ENCODE measurements at regions not wholly inside any gene's neighbourhood (a gene's known extent, or its start where the extent isn't known, plus 50 kb on each side); places are given as distances from the start of the nearest gene placed in this dataset.
"Not testable (repeated sequence)": the region's sequence is repeated elsewhere in the genome, so short reads cannot be mapped to it uniquely, and the experiment has no call there.

GRCh38 chr2:80942766-80943165 lies 638.2 kb upstream of the LRRTM1 start:
- no CpG with 5 or more reads among the region's 4 CpGs for WGBS (ENCODE audit: insufficient coverage, insufficient read length)
- Histone ChIP-seq H3K27me3 (ENCODE audit: control insufficient read depth, insufficient read depth, low read length) (no peaks in the 10 kb centered on the region), H3K27ac (ENCODE audit: low read length) (no peak overlapping the region), H3K4me1 (ENCODE audit: control insufficient read depth, insufficient read depth, low read length) (no peaks in the 10 kb centered on the region), H3K4me3 (ENCODE audit: low read length) (no peak overlapping the region), H3K36me3 (ENCODE audit: control insufficient read depth, insufficient read depth, low read length) (no peaks in the 10 kb centered on the region), H3K9me3 (ENCODE audit: control insufficient read depth, insufficient read depth, low read length) (no peaks in the 10 kb centered on the region)
- no peak for DNase-seq (ENCODE audit: low read depth, low spot score)

- no peaks in the 10 kb centered on the region for H3K9me3 ChIP-seq (ENCODE audit: control insufficient read depth, insufficient read depth, low read length)
- no peaks in the 10 kb centered on the region for H3K27me3 ChIP-seq (ENCODE audit: control insufficient read depth, insufficient read depth, low read length)
- no peak overlapping the region for H3K4me3 ChIP-seq (ENCODE audit: low read length)
- no peak for DNase-seq (ENCODE audit: low read depth, low spot score)
- no CpG with 5 or more reads among the region's 3 CpGs for WGBS (ENCODE audit: insufficient coverage, insufficient read length)
- H3K4me1 ChIP-seq (ENCODE audit: control insufficient read depth, insufficient read depth, low read length), result no peaks in the 10 kb centered on the region
- H3K36me3 ChIP-seq (ENCODE audit: control insufficient read depth, insufficient read depth, low read length), result no peaks in the 10 kb centered on the region
- H3K27ac ChIP-seq (ENCODE audit: low read length), result no peak overlapping the region
Measured at GRCh38 chr2:80938463-80938862, 633.9 kb upstream of the LRRTM1 start.

GRCh38 chr2:80931820-80932219 lies 627.3 kb upstream of the LRRTM1 start:
- H3K4me1 ChIP-seq (ENCODE audit: control insufficient read depth, insufficient read depth, low read length); H3K4me3 ChIP-seq (ENCODE audit: low read length); H3K27ac ChIP-seq (ENCODE audit: low read length); H3K27me3 ChIP-seq (ENCODE audit: control insufficient read depth, insufficient read depth, low read length); DNase-seq (ENCODE audit: low read depth, low spot score); H3K9me3 ChIP-seq (ENCODE audit: control insufficient read depth, insufficient read depth, low read length); H3K36me3 ChIP-seq (ENCODE audit: control insufficient read depth, insufficient read depth, low read length): not testable (repeated sequence)
- no CpG with 5 or more reads among the region's 6 CpGs for WGBS (ENCODE audit: insufficient coverage, insufficient read length)

- H3K27ac ChIP-seq (ENCODE audit: low read length), result no peak overlapping the region
- no peaks in the 10 kb centered on the region for H3K36me3 ChIP-seq (ENCODE audit: control insufficient read depth, insufficient read depth, low read length)
- no CpG with 5 or more reads among the region's 1 CpG for WGBS (ENCODE audit: insufficient coverage, insufficient read length)
- H3K4me3 ChIP-seq (ENCODE audit: low read length), result no peak overlapping the region
- H3K9me3 ChIP-seq (ENCODE audit: control insufficient read depth, insufficient read depth, low read length), result no peaks in the 10 kb centered on the region
- no peak for DNase-seq (ENCODE audit: low read depth, low spot score)
- no peaks in the 10 kb centered on the region for H3K27me3 ChIP-seq (ENCODE audit: control insufficient read depth, insufficient read depth, low read length)
- no peaks in the 10 kb centered on the region for H3K4me1 ChIP-seq (ENCODE audit: control insufficient read depth, insufficient read depth, low read length)
Measured at GRCh38 chr2:80930777-80931176, 626.2 kb upstream of the LRRTM1 start.

GRCh38 chr2:80926168-80926567 lies 621.6 kb upstream of the LRRTM1 start:
- DNase-seq (ENCODE audit: low read depth, low spot score), result no peak
- no peaks in the 10 kb centered on the region for H3K27me3 ChIP-seq (ENCODE audit: control insufficient read depth, insufficient read depth, low read length)
- no peak overlapping the region for H3K4me3 ChIP-seq (ENCODE audit: low read length)
- no peaks in the 10 kb centered on the region for H3K36me3 ChIP-seq (ENCODE audit: control insufficient read depth, insufficient read depth, low read length)
- H3K27ac ChIP-seq (ENCODE audit: low read length), result no peak overlapping the region
- H3K4me1 ChIP-seq (ENCODE audit: control insufficient read depth, insufficient read depth, low read length), result no peaks in the 10 kb centered on the region
- WGBS (ENCODE audit: insufficient coverage, insufficient read length), result no CpG with 5 or more reads among the region's 4 CpGs
- no peaks in the 10 kb centered on the region for H3K9me3 ChIP-seq (ENCODE audit: control insufficient read depth, insufficient read depth, low read length)

- Histone ChIP-seq H3K27me3 (ENCODE audit: control insufficient read depth, insufficient read depth, low read length) (no peaks in the 10 kb centered on the region), H3K4me3 (ENCODE audit: low read length) (no peak overlapping the region), H3K4me1 (ENCODE audit: control insufficient read depth, insufficient read depth, low read length) (no peaks in the 10 kb centered on the region), H3K36me3 (ENCODE audit: control insufficient read depth, insufficient read depth, low read length) (no peaks in the 10 kb centered on the region), H3K9me3 (ENCODE audit: control insufficient read depth, insufficient read depth, low read length) (no peaks in the 10 kb centered on the region), H3K27ac (ENCODE audit: low read length) (no peak overlapping the region)
- no peak for DNase-seq (ENCODE audit: low read depth, low spot score)
- no CpG with 5 or more reads among the region's 7 CpGs for WGBS (ENCODE audit: insufficient coverage, insufficient read length)
Measured at GRCh38 chr2:80896576-80896975, 592.0 kb upstream of the LRRTM1 start.

GRCh38 chr2:80894486-80894885 lies 589.9 kb upstream of the LRRTM1 start:
- Histone ChIP-seq H3K4me1 (ENCODE audit: control insufficient read depth, insufficient read depth, low read length) (no peaks in the 10 kb centered on the region), H3K27ac (ENCODE audit: low read length) (no peak overlapping the region), H3K36me3 (ENCODE audit: control insufficient read depth, insufficient read depth, low read length) (no peaks in the 10 kb centered on the region), H3K27me3 (ENCODE audit: control insufficient read depth, insufficient read depth, low read length) (no peaks in the 10 kb centered on the region), H3K4me3 (ENCODE audit: low read length) (no peak overlapping the region), H3K9me3 (ENCODE audit: control insufficient read depth, insufficient read depth, low read length) (no peaks in the 10 kb centered on the region)
- no CpG with 5 or more reads among the region's 3 CpGs for WGBS (ENCODE audit: insufficient coverage, insufficient read length)
- DNase-seq (ENCODE audit: low read depth, low spot score), result no peak

- no peak for DNase-seq (ENCODE audit: low read depth, low spot score)
- no CpG with 5 or more reads among the region's 2 CpGs for WGBS (ENCODE audit: insufficient coverage, insufficient read length)
- Histone ChIP-seq H3K36me3 (ENCODE audit: control insufficient read depth, insufficient read depth, low read length) (no peaks in the 10 kb centered on the region), H3K27me3 (ENCODE audit: control insufficient read depth, insufficient read depth, low read length) (no peaks in the 10 kb centered on the region), H3K4me1 (ENCODE audit: control insufficient read depth, insufficient read depth, low read length) (no peaks in the 10 kb centered on the region), H3K4me3 (ENCODE audit: low read length) (no peak overlapping the region), H3K27ac (ENCODE audit: low read length) (no peak overlapping the region), H3K9me3 (ENCODE audit: control insufficient read depth, insufficient read depth, low read length) (no peaks in the 10 kb centered on the region)
Measured at GRCh38 chr2:80893711-80894110, 589.2 kb upstream of the LRRTM1 start.

- no peaks in the 10 kb centered on the region for H3K36me3 ChIP-seq (ENCODE audit: control insufficient read depth, insufficient read depth, low read length)
- no peak overlapping the region for H3K27ac ChIP-seq (ENCODE audit: low read length)
- no peak for DNase-seq (ENCODE audit: low read depth, low spot score)
- WGBS (ENCODE audit: insufficient coverage, insufficient read length), result no CpG with 5 or more reads among the region's 2 CpGs
- no peaks in the 10 kb centered on the region for H3K9me3 ChIP-seq (ENCODE audit: control insufficient read depth, insufficient read depth, low read length)
- H3K27me3 ChIP-seq (ENCODE audit: control insufficient read depth, insufficient read depth, low read length), result no peaks in the 10 kb centered on the region
- no peaks in the 10 kb centered on the region for H3K4me1 ChIP-seq (ENCODE audit: control insufficient read depth, insufficient read depth, low read length)
- no peak overlapping the region for H3K4me3 ChIP-seq (ENCODE audit: low read length)
Measured at GRCh38 chr2:80889009-80889408, 584.5 kb upstream of the LRRTM1 start.

- no peak for DNase-seq (ENCODE audit: low read depth, low spot score)
- Histone ChIP-seq H3K4me1 (ENCODE audit: control insufficient read depth, insufficient read depth, low read length) (no peaks in the 10 kb centered on the region), H3K9me3 (ENCODE audit: control insufficient read depth, insufficient read depth, low read length) (no peaks in the 10 kb centered on the region), H3K27me3 (ENCODE audit: control insufficient read depth, insufficient read depth, low read length) (no peaks in the 10 kb centered on the region), H3K36me3 (ENCODE audit: control insufficient read depth, insufficient read depth, low read length) (no peaks in the 10 kb centered on the region), H3K4me3 (ENCODE audit: low read length) (no peak overlapping the region), H3K27ac (ENCODE audit: low read length) (no peak overlapping the region)
- no CpG with 5 or more reads among the region's 2 CpGs for WGBS (ENCODE audit: insufficient coverage, insufficient read length)
Measured at GRCh38 chr2:80887841-80888378, 583.4 kb upstream of the LRRTM1 start.

GRCh38 chr2:80874374-80874773 lies 569.8 kb upstream of the LRRTM1 start:
- Histone ChIP-seq H3K27me3 (ENCODE audit: control insufficient read depth, insufficient read depth, low read length) (no peaks in the 10 kb centered on the region), H3K9me3 (ENCODE audit: control insufficient read depth, insufficient read depth, low read length) (no peaks in the 10 kb centered on the region), H3K36me3 (ENCODE audit: control insufficient read depth, insufficient read depth, low read length) (no peaks in the 10 kb centered on the region), H3K27ac (ENCODE audit: low read length) (no peak overlapping the region), H3K4me3 (ENCODE audit: low read length) (no peak overlapping the region), H3K4me1 (ENCODE audit: control insufficient read depth, insufficient read depth, low read length) (peaks cover 1% of the 10 kb centered on the region; the same call in 1 of the 2 replicates)
- no peak for DNase-seq (ENCODE audit: low read depth, low spot score)
- no CpG with 5 or more reads among the region's 2 CpGs for WGBS (ENCODE audit: insufficient coverage, insufficient read length)

All from iPS DF 6.9 (cell line).